ENCODE measurements at regions not wholly inside any gene's neighbourhood (a gene's known extent, or its start where the extent isn't known, plus 50 kb on each side); places are given as distances from the start of the nearest gene placed in this dataset.
"Not testable (repeated sequence)": the region's sequence is repeated elsewhere in the genome, so short reads cannot be mapped to it uniquely, and the experiment has no call there.

DNA sequence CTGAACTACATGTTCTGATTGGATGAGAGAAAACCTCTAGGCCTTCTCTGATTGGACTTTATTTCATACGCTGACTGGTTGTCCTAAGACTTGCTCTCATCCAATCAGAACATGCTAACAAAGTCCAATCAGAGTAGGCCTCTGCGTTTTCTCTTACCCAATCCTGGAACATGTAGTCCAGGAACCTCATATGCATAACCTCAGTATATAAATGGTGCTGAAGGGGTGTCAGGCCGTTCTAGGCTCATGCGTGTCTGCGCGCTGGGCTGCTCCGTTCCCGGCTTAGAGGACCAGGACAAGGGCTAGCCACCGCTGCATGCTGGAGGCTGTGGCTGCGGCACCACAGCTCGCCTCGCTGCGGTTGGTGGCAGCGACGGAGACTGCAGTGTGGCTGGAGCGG, 68.3 kb upstream of the THOC3 start:
- no CpG with 5 or more reads among the region's 16 CpGs for WGBS (ENCODE audit: insufficient coverage)

DNA sequence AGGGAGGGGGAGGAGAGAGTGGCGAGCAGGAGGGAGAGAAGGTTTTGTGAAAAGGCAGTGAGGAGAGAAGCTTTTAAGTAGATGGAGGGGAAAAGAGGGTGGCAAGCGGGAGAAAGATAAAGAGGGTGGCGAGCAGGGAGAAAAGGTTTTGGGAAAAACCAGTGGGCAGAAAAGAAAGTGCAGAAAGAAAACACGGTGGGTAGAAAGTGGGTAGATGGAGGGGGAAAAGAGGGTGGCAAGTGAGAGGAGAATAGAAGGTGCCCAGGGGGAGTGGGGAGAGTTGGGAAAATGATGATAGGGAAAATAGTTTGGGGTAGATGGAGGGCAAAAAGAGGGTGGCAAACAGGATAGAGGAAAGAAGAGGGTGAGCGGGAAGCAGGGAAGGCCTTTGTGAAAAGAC, 69.1 kb upstream of the THOC3 start:
- not testable (repeated sequence) for H3K4me3 ChIP-seq (ENCODE audit: low read length); H3K27ac ChIP-seq (ENCODE audit: low read length); H3K4me1 ChIP-seq (ENCODE audit: control insufficient read depth, insufficient read depth, low read length); H3K36me3 ChIP-seq (ENCODE audit: control insufficient read depth, insufficient read depth, low read length); DNase-seq; H3K9me3 ChIP-seq (replicated peaks; ENCODE audit: control insufficient read depth, low read depth, low read length); H3K27me3 ChIP-seq (ENCODE audit: control insufficient read depth, insufficient read depth, low read length)
- 72% methylated on average over 4 of the region's 5 CpGs for WGBS (ENCODE audit: insufficient coverage)

More for the DNA sequence above, 68.3 kb upstream of the THOC3 start:
- not testable (repeated sequence) for H3K36me3 ChIP-seq (ENCODE audit: control insufficient read depth, insufficient read depth, low read length); H3K4me1 ChIP-seq (ENCODE audit: control insufficient read depth, insufficient read depth, low read length); H3K27me3 ChIP-seq (ENCODE audit: control insufficient read depth, insufficient read depth, low read length); H3K9me3 ChIP-seq (replicated peaks; ENCODE audit: control insufficient read depth, low read depth, low read length); H3K27ac ChIP-seq (ENCODE audit: low read length); H3K4me3 ChIP-seq (ENCODE audit: low read length); DNase-seq

DNA sequence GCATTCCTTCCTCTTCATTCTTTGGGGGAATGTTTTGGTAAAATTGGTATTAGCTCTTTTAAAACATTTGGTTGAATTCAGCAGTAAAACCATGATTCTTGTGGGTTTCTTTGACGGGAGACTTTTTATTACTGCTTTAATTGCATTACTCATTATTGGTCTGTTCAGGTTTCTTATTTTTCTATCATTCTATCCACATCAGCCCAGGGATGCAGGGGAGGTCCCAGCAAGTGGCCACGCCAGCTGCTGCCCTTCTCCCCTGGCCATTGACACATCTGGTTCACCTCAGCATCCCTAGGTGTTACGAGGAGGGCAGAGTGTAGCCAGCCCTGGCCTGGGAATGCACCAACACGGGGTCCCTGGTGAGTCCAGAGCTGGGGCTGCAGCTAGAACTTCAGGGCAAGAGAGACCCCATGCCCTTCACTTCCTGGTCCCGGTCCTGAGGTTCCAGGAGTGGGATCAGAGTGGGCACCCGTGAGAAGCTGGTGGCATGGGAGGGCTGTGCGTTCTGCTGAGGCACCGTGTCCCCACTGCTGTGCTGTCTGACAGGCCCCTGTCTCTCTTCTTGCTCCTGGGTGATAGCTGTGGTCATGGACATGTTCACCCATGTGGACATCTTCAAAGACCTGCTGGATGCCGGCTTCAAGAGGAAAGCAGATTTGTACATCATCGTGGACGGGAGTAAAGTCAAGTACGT, 72.1 kb upstream of the THOC3 start:
- no CpG with 5 or more reads among the region's 12 CpGs for WGBS (ENCODE audit: insufficient coverage)

DNA sequence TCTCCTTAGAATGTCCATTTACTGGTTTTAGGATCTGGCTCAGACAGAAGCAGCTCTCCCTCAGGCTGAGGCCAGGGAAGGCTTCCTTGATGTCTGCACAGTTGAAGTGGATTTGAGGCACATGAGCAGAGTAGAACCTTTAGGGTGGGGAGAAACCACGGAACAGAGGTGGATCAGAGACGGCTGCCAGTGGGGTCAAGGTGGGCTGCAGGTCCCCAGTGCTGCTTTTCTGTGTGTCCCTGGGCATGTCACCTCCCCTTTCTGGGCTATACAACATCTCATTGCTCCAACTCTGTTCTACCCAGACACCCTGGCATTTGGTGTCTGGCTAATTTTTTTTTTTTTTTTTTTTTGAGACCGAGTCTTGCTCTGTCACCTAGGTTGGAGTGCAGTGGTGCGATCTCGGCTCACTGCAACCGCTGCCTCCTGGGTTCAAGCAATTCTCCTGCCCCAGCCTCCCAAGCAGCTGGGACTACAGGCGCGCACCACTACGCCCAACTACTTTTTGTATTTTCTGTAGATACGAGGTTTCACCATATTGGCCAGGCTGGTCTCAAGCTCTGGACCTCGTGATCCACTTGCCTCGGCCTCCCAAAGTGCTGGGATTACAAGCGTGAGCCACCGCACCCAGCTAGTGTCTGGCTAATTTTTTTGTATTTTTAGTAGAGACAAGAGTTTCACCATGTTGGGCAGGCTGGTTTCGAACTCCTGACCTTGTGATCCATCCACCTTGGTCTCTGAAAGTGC, 73.3 kb upstream of the THOC3 start:
- 92% methylated on average over 8 of the region's 15 CpGs for WGBS (ENCODE audit: insufficient coverage)
- not testable (repeated sequence) for H3K4me1 ChIP-seq (ENCODE audit: control insufficient read depth, insufficient read depth, low read length); H3K27ac ChIP-seq (ENCODE audit: low read length)

More for the DNA sequence above, 72.1 kb upstream of the THOC3 start:
- not testable (repeated sequence) for H3K36me3 ChIP-seq (ENCODE audit: control insufficient read depth, insufficient read depth, low read length); DNase-seq; H3K4me1 ChIP-seq (ENCODE audit: control insufficient read depth, insufficient read depth, low read length); H3K4me3 ChIP-seq (ENCODE audit: low read length); H3K9me3 ChIP-seq (replicated peaks; ENCODE audit: control insufficient read depth, low read depth, low read length); H3K27me3 ChIP-seq (ENCODE audit: control insufficient read depth, insufficient read depth, low read length); H3K27ac ChIP-seq (ENCODE audit: low read length)

DNA sequence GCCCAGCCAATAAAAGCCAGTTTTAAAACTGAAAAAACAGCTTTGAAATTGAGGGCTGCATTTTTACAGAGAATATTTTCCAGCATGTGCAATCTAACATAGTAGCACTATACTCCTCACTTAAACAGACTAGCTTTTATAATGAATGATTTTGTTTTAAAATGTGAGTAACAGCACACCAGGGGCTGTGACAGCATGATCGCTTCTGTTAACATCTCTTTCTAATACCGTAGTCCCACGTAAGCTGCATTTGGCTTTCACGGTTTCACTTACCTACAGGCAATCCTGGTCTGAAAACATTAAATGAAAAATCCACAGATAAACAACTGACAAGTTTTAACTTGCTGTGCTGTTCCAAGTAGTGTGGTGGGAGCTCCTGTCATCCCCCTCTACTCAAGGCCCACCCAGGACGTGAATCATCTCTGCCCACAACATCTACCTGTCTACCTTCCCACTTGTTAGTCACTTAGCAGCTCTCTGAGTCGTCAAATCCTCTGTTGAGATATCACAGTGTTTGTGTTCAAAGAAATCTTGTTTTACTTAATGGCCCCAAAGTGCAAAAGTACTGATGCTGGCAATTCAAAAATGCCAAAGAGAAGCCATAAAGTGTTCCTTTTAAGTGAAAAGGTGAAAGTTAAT, 74.0 kb upstream of the THOC3 start:
- H3K4me3 ChIP-seq (ENCODE audit: low read length); H3K4me1 ChIP-seq (ENCODE audit: control insufficient read depth, insufficient read depth, low read length); DNase-seq; H3K27ac ChIP-seq (ENCODE audit: low read length); H3K9me3 ChIP-seq (replicated peaks; ENCODE audit: control insufficient read depth, low read depth, low read length); H3K36me3 ChIP-seq (ENCODE audit: control insufficient read depth, insufficient read depth, low read length); H3K27me3 ChIP-seq (ENCODE audit: control insufficient read depth, insufficient read depth, low read length): not testable (repeated sequence)
- WGBS (ENCODE audit: insufficient coverage): no CpG with 5 or more reads among the region's 6 CpGs

More for the DNA sequence above, 73.3 kb upstream of the THOC3 start:
- DNase-seq; H3K36me3 ChIP-seq (ENCODE audit: control insufficient read depth, insufficient read depth, low read length); H3K9me3 ChIP-seq (replicated peaks; ENCODE audit: control insufficient read depth, low read depth, low read length); H3K27me3 ChIP-seq (ENCODE audit: control insufficient read depth, insufficient read depth, low read length); H3K4me3 ChIP-seq (ENCODE audit: low read length): not testable (repeated sequence)

DNA sequence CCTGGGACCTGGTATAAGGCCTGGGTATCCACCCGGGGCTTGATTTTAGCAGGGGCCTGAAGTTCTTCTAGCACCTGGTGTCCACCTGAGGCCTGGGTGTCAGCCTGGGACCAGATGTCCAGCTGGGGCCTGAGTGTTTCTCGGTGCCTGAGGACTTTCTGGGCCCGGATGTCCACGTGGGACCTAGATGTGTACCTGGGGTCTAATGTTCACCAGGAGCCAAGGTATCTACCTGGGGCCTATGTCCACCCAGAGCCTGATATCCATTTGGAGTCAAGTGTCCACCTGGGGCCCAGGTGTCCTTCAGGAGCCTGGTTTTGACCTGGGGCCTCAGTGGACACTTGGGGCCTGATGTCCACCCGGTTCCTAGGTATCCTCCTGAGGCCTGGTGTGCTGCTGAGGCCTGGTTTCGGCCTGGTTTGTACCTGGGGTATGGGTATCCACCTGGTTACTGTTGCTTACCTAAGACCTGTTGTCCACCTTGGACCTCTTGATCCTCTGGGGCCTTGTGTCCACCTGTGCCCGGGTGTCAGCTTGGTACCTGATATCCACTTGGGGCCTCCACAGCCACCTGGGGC, 75.2 kb upstream of the THOC3 start:
- H3K9me3 ChIP-seq (replicated peaks; ENCODE audit: control insufficient read depth, low read depth, low read length); H3K4me1 ChIP-seq (ENCODE audit: control insufficient read depth, insufficient read depth, low read length); H3K27ac ChIP-seq (ENCODE audit: low read length); H3K36me3 ChIP-seq (ENCODE audit: control insufficient read depth, insufficient read depth, low read length); DNase-seq; H3K27me3 ChIP-seq (ENCODE audit: control insufficient read depth, insufficient read depth, low read length); H3K4me3 ChIP-seq (ENCODE audit: low read length): not testable (repeated sequence)
- 80% methylated on average over 6 of the region's 7 CpGs for WGBS (ENCODE audit: insufficient coverage)

DNA sequence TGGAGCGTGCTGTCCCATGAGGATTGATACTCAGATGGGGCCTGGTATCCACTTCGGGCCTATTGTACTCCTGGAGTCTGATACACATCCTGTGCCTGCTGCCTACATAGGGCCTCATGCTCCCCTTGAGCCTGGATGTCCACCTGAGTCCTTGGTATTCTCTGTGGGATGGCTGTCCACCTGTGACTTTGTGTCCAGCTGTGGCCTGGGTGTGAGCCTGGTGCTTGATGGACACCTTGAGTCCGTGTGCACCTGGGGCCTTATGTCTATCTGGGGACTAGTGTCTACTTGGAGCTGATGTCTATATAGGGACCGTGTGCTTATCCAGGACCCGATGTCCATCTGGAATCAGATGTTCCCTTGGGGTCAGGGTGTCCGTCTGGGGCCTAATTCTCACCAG, 75.9 kb upstream of the THOC3 start:
- H3K27me3 ChIP-seq (ENCODE audit: control insufficient read depth, insufficient read depth, low read length); DNase-seq; H3K27ac ChIP-seq (ENCODE audit: low read length); H3K4me3 ChIP-seq (ENCODE audit: low read length); H3K4me1 ChIP-seq (ENCODE audit: control insufficient read depth, insufficient read depth, low read length); H3K36me3 ChIP-seq (ENCODE audit: control insufficient read depth, insufficient read depth, low read length); H3K9me3 ChIP-seq (replicated peaks; ENCODE audit: control insufficient read depth, low read depth, low read length): not testable (repeated sequence)
- 94% methylated on average over 2 of the region's 6 CpGs for WGBS (ENCODE audit: insufficient coverage)

DNA sequence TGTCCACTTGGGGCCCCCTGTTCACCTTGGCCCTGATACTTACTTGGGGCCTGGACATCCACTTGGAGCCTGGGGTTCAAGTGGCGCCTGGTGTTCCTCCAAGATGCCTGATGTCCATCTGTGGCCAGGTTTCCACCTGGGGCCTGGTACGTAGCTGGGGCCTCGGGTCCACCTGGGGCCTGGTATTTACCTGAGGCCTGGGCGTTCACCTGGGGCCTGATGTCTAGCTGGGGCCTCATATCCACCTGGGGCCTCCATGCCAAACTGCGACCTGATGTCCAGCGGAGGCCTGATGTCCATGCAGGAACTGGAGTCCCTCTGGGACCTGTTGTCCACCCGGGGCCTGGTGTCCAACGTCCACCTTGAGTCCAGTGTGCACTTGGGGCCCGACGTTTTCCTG, 76.3 kb upstream of the THOC3 start:
- DNase-seq; H3K9me3 ChIP-seq (replicated peaks; ENCODE audit: control insufficient read depth, low read depth, low read length); H3K4me3 ChIP-seq (ENCODE audit: low read length); H3K4me1 ChIP-seq (ENCODE audit: control insufficient read depth, insufficient read depth, low read length); H3K27ac ChIP-seq (ENCODE audit: low read length); H3K27me3 ChIP-seq (ENCODE audit: control insufficient read depth, insufficient read depth, low read length); H3K36me3 ChIP-seq (ENCODE audit: control insufficient read depth, insufficient read depth, low read length): not testable (repeated sequence)
- 100% methylated on average over 3 of the region's 10 CpGs for WGBS (ENCODE audit: insufficient coverage)

DNA sequence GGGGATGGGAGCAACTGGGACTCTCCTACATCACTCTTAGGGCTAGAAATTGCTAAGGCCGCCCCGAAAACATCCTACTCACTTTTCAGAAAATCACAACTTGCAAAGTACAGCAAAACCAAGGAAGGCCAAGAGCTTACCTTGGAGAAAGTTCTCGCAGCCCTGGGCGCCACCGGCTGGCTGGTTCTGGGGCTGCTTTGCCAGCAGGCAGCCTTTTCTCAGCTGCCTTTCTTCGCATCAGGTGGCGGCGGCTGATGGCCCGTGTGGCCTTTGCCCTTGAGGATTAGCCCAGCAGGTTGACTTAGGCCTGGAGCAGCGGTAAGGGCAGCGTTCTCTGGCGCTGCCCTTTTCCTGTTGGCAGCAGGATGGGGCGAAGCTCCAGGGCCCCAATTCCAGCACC, 77.3 kb upstream of the THOC3 start:
- not testable (repeated sequence) for H3K27me3 ChIP-seq (ENCODE audit: control insufficient read depth, insufficient read depth, low read length); H3K27ac ChIP-seq (ENCODE audit: low read length); H3K4me3 ChIP-seq (ENCODE audit: low read length); H3K36me3 ChIP-seq (ENCODE audit: control insufficient read depth, insufficient read depth, low read length); H3K4me1 ChIP-seq (ENCODE audit: control insufficient read depth, insufficient read depth, low read length); DNase-seq; H3K9me3 ChIP-seq (replicated peaks; ENCODE audit: control insufficient read depth, low read depth, low read length)
- 90% methylated on average over 3 of the region's 13 CpGs for WGBS (ENCODE audit: insufficient coverage)

DNA sequence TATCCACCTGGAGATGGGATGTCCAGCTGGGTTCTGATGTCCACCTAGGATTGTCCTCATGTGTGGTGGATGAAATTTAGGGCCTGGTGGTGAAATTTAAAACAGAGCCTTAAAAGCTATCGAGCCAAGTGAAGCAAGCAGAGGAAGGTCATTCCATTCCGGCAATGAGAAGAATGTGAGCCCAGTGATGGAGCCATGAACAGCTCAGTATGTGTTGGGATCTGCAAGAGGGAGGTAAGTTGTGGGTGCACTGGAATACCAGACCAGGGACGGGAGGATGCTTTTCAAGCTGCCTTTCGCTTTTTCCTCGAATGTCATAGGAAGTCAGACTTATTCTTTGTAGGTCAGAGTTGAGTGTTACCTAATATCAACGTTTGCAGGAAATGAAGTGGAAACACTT, 80.6 kb upstream of the THOC3 start:
- not testable (repeated sequence) for DNase-seq; H3K9me3 ChIP-seq (replicated peaks; ENCODE audit: control insufficient read depth, low read depth, low read length); H3K27me3 ChIP-seq (ENCODE audit: control insufficient read depth, insufficient read depth, low read length); H3K4me3 ChIP-seq (ENCODE audit: low read length); H3K36me3 ChIP-seq (ENCODE audit: control insufficient read depth, insufficient read depth, low read length); H3K4me1 ChIP-seq (ENCODE audit: control insufficient read depth, insufficient read depth, low read length); H3K27ac ChIP-seq (ENCODE audit: low read length)
- 95% methylated on average over 2 of the region's 6 CpGs for WGBS (ENCODE audit: insufficient coverage)
